SK-N-SH treated with all-trans-retinoic acid at 6 μM for 48 hours (cell line): ENCODE measurements at regions not wholly inside any gene's neighbourhood (a gene's known extent, or its start where the extent isn't known, plus 50 kb on each side); places are given as distances from the start of the nearest gene placed in this dataset.

Experiments used
- PATZ1 ChIP-seq: fragments of 250-450 bp; sonication (Bioruptor Pico); IDR thresholded peaks from 2 replicates; pipeline ENCODE4 v1.8.0; 2020; ENCODE audit warnings: mild to moderate bottlenecking, moderate library complexity, borderline replicate concordance
- ZC3H10 ChIP-seq: fragments of 250-450 bp; sonication (Bioruptor Pico); IDR thresholded peaks from 2 replicates; pipeline ENCODE4 v1.5.1; 2021; ENCODE audit warnings: mild to moderate bottlenecking, moderate library complexity

GRCh38 chr7:9785211-9785610, 1188.5 kb upstream of the PHF14 start:
- TF ChIP-seq ZC3H10 (CRISPR knock-in tag) = no peak
- no peak for TF ChIP-seq PATZ1 (CRISPR knock-in tag)
